ENCODE measurements at regions not wholly inside any gene's neighbourhood (a gene's known extent, or its start where the extent isn't known, plus 50 kb on each side); places are given as distances from the start of the nearest gene placed in this dataset.

DNA sequence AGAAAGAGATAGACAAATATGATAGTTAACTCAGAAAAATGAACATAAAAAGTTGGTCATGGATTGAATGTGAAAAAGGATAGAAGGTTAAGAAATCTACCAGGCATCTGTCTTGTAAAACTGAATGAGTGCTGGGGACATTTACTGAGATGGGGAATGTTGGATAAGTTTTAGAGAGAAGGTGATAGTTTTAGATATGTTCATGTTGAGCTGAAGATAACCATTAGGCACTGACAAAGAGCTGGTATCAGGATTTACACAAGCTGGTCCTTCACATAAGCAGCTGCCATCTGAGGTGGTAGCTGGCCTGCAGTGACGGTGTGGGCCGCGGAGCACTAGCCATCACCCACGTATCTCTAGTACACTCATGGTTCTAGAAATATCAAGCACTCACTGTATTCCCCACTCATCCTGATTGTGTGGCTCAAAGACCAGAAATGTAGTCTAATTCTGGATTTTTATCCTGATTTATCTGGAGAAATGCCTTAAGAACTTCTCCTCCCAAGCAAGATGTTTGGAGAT is 194.4 kb upstream of the KCNJ16 start:
- TF ChIP-seq SMC3 (conservative IDR thresholded peaks at IDR 0.05; ENCODE audit: poor library complexity) = no peak
- no peak for TF ChIP-seq MXI1 (conservative IDR thresholded peaks at IDR 0.05; ENCODE audit: poor library complexity, severe bottlenecking)
- no peak for TF ChIP-seq TAF1 (IDR thresholded peaks at IDR 0.05; ENCODE audit: low read depth)
- no peak for TF ChIP-seq POLR2AphosphoS5 (IDR thresholded peaks at IDR 0.05)
- no peak for TF ChIP-seq EP300 (conservative IDR thresholded peaks at IDR 0.05; ENCODE audit: poor library complexity, severe bottlenecking)
- H3K9ac ChIP-seq (ENCODE audit: low read length) = no peak overlapping the region
- no peaks in the 10 kb centered on the region for H3K9me2 ChIP-seq (ENCODE audit: insufficient read depth, low read length)
- H2AFZ ChIP-seq (ENCODE audit: low read depth, low read length) = no peak overlapping the region
- no peaks in the 10 kb centered on the region for H4K20me1 ChIP-seq (ENCODE audit: insufficient read depth)
- no peak overlapping the region for H3K4me3 ChIP-seq (ENCODE audit: low read length)
- no peaks in the 10 kb centered on the region for H3K79me2 ChIP-seq (replicated peaks; ENCODE audit: insufficient read depth, low read length)
- H3K36me3 ChIP-seq (ENCODE audit: insufficient read depth, low read length) = no peaks in the 10 kb centered on the region
- no peaks in the 10 kb centered on the region for H3F3A ChIP-seq (ENCODE audit: insufficient read depth, low read length, poor library complexity, severe bottlenecking)
- H3K27ac ChIP-seq (ENCODE audit: low read length) = no peak overlapping the region
- H3K9me3 ChIP-seq (ENCODE audit: low read length) = no peaks in the 10 kb centered on the region
- H3K4me2 ChIP-seq (ENCODE audit: low read length) = no peak overlapping the region
- H3K27me3 ChIP-seq (ENCODE audit: insufficient read depth, low read depth, low read length) = no peaks in the 10 kb centered on the region

DNA sequence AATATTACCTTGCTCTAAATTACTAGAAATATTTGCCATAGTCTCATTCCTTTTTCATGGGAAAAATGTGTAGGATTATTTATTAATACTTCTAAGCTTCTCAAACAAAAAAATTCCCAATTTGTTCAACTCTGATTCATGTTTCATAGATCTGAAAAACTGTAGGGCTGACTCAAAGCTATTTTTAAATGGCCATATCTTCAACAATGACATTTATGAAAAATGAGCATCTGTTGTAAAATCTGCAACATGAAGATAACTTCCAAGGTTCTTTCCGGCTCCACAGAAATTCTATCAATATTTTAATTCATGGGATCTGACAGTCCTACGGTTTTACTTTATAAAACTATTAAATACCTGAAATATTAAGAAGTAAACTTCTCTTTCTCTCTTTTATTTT is 192.7 kb upstream of the KCNJ16 start:
- no peaks in the 10 kb centered on the region for H3K36me3 ChIP-seq (ENCODE audit: insufficient read depth, low read length)
- H3F3A ChIP-seq (ENCODE audit: insufficient read depth, low read length, poor library complexity, severe bottlenecking) = no peaks in the 10 kb centered on the region
- no peak overlapping the region for H3K27ac ChIP-seq (ENCODE audit: low read length)
- no peaks in the 10 kb centered on the region for H3K27me3 ChIP-seq (ENCODE audit: insufficient read depth, low read depth, low read length)
- H3K9ac ChIP-seq (ENCODE audit: low read length) = no peak overlapping the region
- H2AFZ ChIP-seq (ENCODE audit: low read depth, low read length) = no peak overlapping the region
- no peaks in the 10 kb centered on the region for H3K9me3 ChIP-seq (ENCODE audit: low read length)
- H3K9me2 ChIP-seq (ENCODE audit: insufficient read depth, low read length) = no peaks in the 10 kb centered on the region
- H3K79me2 ChIP-seq (replicated peaks; ENCODE audit: insufficient read depth, low read length) = no peaks in the 10 kb centered on the region
- H4K20me1 ChIP-seq (ENCODE audit: insufficient read depth) = no peaks in the 10 kb centered on the region
- no peak overlapping the region for H3K4me2 ChIP-seq (ENCODE audit: low read length)
- no peak overlapping the region for H3K4me3 ChIP-seq (ENCODE audit: low read length)
- TF ChIP-seq EP300 (conservative IDR thresholded peaks at IDR 0.05; ENCODE audit: poor library complexity, severe bottlenecking) (no peak), RAD21 (conservative IDR thresholded peaks at IDR 0.05) (no peak), MXI1 (conservative IDR thresholded peaks at IDR 0.05; ENCODE audit: poor library complexity, severe bottlenecking) (no peak), POLR2AphosphoS5 (IDR thresholded peaks at IDR 0.05) (no peak), EZH2 (IDR thresholded peaks at IDR 0.05; ENCODE audit: borderline replicate concordance, insufficient read depth, low read length, poor library complexity, severe bottlenecking) (no peak), TAF1 (IDR thresholded peaks at IDR 0.05; ENCODE audit: low read depth) (no peak), SMC3 (conservative IDR thresholded peaks at IDR 0.05; ENCODE audit: poor library complexity) (no peak)
- TF ChIP-seq, protein P1, sequence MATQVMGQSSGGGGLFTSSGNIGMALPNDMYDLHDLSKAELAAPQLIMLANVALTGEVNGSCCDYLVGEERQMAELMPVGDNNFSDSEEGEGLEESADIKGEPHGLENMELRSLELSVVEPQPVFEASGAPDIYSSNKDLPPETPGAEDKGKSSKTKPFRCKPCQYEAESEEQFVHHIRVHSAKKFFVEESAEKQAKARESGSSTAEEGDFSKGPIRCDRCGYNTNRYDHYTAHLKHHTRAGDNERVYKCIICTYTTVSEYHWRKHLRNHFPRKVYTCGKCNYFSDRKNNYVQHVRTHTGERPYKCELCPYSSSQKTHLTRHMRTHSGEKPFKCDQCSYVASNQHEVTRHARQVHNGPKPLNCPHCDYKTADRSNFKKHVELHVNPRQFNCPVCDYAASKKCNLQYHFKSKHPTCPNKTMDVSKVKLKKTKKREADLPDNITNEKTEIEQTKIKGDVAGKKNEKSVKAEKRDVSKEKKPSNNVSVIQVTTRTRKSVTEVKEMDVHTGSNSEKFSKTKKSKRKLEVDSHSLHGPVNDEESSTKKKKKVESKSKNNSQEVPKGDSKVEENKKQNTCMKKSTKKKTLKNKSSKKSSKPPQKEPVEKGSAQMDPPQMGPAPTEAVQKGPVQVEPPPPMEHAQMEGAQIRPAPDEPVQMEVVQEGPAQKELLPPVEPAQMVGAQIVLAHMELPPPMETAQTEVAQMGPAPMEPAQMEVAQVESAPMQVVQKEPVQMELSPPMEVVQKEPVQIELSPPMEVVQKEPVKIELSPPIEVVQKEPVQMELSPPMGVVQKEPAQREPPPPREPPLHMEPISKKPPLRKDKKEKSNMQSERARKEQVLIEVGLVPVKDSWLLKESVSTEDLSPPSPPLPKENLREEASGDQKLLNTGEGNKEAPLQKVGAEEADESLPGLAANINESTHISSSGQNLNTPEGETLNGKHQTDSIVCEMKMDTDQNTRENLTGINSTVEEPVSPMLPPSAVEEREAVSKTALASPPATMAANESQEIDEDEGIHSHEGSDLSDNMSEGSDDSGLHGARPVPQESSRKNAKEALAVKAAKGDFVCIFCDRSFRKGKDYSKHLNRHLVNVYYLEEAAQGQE (IDR thresholded peaks at IDR 0.05; ENCODE audit: borderline replicate concordance) = no peak
- TF ChIP-seq, protein P2, sequence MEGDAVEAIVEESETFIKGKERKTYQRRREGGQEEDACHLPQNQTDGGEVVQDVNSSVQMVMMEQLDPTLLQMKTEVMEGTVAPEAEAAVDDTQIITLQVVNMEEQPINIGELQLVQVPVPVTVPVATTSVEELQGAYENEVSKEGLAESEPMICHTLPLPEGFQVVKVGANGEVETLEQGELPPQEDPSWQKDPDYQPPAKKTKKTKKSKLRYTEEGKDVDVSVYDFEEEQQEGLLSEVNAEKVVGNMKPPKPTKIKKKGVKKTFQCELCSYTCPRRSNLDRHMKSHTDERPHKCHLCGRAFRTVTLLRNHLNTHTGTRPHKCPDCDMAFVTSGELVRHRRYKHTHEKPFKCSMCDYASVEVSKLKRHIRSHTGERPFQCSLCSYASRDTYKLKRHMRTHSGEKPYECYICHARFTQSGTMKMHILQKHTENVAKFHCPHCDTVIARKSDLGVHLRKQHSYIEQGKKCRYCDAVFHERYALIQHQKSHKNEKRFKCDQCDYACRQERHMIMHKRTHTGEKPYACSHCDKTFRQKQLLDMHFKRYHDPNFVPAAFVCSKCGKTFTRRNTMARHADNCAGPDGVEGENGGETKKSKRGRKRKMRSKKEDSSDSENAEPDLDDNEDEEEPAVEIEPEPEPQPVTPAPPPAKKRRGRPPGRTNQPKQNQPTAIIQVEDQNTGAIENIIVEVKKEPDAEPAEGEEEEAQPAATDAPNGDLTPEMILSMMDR (IDR thresholded peaks at IDR 0.05; ENCODE audit: poor library complexity, severe bottlenecking) = no peak
